ENCODE measurements at regions not wholly inside any gene's neighbourhood (a gene's known extent, or its start where the extent isn't known, plus 50 kb on each side); places are given as distances from the start of the nearest gene placed in this dataset.

GRCh38 chr5:93252165-93252564 is 328.9 kb downstream of the NR2F1-AS1 start:
- intact Hi-C loops (cut with DNase I) = no loop called here

DNA sequence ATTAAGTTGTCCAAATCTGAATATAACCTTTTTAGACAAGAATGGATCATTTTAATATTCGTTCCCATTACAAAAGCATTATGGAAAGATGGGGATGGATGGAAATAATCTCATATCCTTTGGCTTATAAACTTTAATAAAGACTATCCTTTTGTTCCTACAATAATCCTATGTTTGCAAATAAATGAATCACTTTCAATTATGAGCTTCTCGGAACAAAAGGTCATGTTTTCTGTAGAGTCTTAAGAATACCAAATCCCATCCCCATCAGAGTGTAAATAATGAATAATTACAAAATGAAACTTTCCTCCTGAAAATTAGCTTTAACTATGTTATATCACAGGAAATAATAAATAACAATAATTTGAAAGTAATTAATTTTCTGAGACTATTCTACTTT is 329.7 kb downstream of the NR2F1-AS1 start:
- TF ChIP-seq, protein P1, sequence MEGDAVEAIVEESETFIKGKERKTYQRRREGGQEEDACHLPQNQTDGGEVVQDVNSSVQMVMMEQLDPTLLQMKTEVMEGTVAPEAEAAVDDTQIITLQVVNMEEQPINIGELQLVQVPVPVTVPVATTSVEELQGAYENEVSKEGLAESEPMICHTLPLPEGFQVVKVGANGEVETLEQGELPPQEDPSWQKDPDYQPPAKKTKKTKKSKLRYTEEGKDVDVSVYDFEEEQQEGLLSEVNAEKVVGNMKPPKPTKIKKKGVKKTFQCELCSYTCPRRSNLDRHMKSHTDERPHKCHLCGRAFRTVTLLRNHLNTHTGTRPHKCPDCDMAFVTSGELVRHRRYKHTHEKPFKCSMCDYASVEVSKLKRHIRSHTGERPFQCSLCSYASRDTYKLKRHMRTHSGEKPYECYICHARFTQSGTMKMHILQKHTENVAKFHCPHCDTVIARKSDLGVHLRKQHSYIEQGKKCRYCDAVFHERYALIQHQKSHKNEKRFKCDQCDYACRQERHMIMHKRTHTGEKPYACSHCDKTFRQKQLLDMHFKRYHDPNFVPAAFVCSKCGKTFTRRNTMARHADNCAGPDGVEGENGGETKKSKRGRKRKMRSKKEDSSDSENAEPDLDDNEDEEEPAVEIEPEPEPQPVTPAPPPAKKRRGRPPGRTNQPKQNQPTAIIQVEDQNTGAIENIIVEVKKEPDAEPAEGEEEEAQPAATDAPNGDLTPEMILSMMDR (IDR thresholded peaks at IDR 0.05) = no peak
- WGBS, 2 donors = 84 to 88% methylated on average over 2 of the region's 2 CpGs
- ATAC-seq = no peak
- intact Hi-C loops (cut with DNase I) = no loop called here
- DNase-seq = no peak
- Histone ChIP-seq H3K4me3 (no peak overlapping the region), H3K36me3 (no peaks in the 10 kb centered on the region), H3K27me3 (no peaks in the 10 kb centered on the region), H3K27ac (no peak overlapping the region), H3K4me1 (peaks cover 0 to 4% (median 0%) of the 10 kb centered on the region in 9 donors), H3K9me3 (no peaks in the 10 kb centered on the region)

More at GRCh38 chr5:93252165-93252564, 328.9 kb downstream of the NR2F1-AS1 start:
- no peak for DNase-seq
- Histone ChIP-seq H3K4me1 (peaks cover 0 to 4% (median 0%) of the 10 kb centered on the region in 9 donors), H3K4me3 (no peak overlapping the region), H3K9me3 (no peaks in the 10 kb centered on the region), H3K27ac (no peak overlapping the region), H3K36me3 (no peaks in the 10 kb centered on the region), H3K27me3 (no peaks in the 10 kb centered on the region)
- ATAC-seq = no peak
- 84 to 92% methylated on average over 4 of the region's 4 CpGs for WGBS, 2 donors
- TF ChIP-seq, protein P1 (IDR thresholded peaks at IDR 0.05) = peak in 1 of 9 donors; percentile 18

DNA sequence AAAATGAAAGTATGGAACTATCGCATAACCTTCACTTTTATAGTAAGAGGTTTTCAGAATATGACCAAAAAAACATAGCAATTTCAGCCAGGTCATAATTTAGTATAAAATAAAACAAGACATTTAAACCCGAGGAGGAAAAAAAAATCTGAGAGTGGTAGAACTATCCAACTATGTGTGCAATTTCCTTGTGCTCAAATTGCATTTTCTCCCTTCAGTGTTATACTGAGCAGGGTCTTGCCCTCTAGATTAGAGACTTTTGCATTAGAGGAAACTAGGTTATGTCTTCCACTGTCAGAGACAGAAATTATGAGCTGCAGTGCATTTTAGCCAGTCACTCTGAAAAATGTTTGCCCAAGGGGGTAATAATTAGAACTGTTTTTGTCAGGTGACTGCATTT is 330.6 kb downstream of the NR2F1-AS1 start:
- intact Hi-C loops (cut with DNase I) = no loop called here
- DNase-seq (no peak), ATAC-seq (no peak)
- Histone ChIP-seq H3K27me3 (no peaks in the 10 kb centered on the region), H3K27ac (no peak overlapping the region), H3K9me3 (no peaks in the 10 kb centered on the region), H3K4me1 (peaks cover 0 to 4% (median 0%) of the 10 kb centered on the region in 9 donors), H3K36me3 (no peaks in the 10 kb centered on the region), H3K4me3 (no peak overlapping the region)
- 53 to 60% methylated on average over 2 of the region's 2 CpGs for WGBS, 2 donors
- TF ChIP-seq, protein P1 (IDR thresholded peaks at IDR 0.05) = no peak

DNA sequence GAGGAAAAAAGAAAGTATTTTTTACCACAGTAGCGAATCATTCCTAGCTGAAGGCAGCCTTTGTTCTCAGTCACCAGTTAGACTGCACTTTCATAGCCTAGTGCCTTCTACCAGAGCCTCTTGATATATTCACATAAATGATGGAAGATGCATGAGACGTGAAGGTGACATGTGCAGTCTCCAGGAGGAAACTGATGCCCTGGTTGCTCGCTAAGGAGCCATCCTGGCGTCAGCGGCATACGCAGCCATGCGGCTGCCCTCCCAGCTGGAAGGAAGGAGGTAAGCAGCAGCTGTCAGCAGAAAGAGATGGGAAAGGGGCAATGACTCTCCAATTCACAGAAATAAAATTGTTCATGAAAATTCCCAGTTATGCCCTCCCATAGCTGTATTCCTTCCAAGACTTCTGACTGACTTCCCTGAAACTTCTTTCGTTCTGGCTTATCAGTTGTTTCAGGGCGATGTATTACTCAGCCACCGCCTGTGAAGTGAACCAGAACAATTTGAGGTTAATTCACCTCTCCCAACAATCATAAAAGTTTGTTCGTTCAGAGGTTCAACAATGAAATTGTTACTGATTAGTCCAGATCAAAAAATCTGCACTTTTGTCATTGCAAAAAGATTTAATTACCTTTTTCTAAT is 331.2 kb downstream of the NR2F1-AS1 start:
- Histone ChIP-seq H3K9me3 (no peaks in the 10 kb centered on the region), H3K27me3 (no peaks in the 10 kb centered on the region), H3K27ac (peak overlapping the region in 5 of 10 donors; percentile 11 to 48 (median 37)), H3K4me1 (peaks cover 0 to 6% (median 0%) of the 10 kb centered on the region in 9 donors), H3K4me3 (peak overlapping the region in 7 of 10 donors; percentile 6 to 29 (median 22)), H3K36me3 (no peaks in the 10 kb centered on the region)
- TF ChIP-seq, protein P1 (IDR thresholded peaks at IDR 0.05) = no peak
- no peak for DNase-seq
- WGBS, 2 donors = 55 to 65% methylated on average over 11 of the region's 11 CpGs
- ATAC-seq = peak in 2 of 8 donors; percentile 24 to 28
- intact Hi-C loops (cut with DNase I) = no loop called here

All from heart right ventricle (tissue), 16 donors.